ENCODE measurements at regions not wholly inside any gene's neighbourhood (a gene's known extent, or its start where the extent isn't known, plus 50 kb on each side); places are given as distances from the start of the nearest gene placed in this dataset.

DNA sequence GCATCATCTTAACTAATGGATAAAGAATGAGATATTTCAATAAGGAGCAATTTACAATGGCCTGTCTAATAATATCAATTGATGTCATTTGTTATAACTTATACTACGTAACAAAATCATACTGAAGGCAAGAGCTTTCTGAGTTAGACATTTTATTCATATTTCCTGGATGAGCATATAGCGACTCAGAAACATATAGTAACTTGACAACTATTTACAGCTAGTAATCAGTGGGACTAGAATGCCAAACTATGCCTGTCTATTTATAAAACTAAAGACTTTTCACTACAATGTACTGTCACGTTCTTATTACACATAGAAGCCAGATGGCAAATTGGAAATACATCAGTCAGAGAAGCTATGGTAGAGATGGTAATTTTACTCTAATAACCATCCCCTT is 766.2 kb upstream of the TMEFF2 start:
- no peak for TF ChIP-seq POLR2AphosphoS5 (IDR thresholded peaks at IDR 0.05)
- TF ChIP-seq, protein P1, sequence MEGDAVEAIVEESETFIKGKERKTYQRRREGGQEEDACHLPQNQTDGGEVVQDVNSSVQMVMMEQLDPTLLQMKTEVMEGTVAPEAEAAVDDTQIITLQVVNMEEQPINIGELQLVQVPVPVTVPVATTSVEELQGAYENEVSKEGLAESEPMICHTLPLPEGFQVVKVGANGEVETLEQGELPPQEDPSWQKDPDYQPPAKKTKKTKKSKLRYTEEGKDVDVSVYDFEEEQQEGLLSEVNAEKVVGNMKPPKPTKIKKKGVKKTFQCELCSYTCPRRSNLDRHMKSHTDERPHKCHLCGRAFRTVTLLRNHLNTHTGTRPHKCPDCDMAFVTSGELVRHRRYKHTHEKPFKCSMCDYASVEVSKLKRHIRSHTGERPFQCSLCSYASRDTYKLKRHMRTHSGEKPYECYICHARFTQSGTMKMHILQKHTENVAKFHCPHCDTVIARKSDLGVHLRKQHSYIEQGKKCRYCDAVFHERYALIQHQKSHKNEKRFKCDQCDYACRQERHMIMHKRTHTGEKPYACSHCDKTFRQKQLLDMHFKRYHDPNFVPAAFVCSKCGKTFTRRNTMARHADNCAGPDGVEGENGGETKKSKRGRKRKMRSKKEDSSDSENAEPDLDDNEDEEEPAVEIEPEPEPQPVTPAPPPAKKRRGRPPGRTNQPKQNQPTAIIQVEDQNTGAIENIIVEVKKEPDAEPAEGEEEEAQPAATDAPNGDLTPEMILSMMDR (IDR thresholded peaks at IDR 0.05), result no peak

All from suprapubic skin (tissue), 3 donors.